IMR-90 (cell line): ENCODE measurements at regions not wholly inside any gene's neighbourhood (a gene's known extent, or its start where the extent isn't known, plus 50 kb on each side); places are given as distances from the start of the nearest gene placed in this dataset.

Source experiments
- ATAC-seq: fragments of 200-7000 bp; cut with Tn5 transposase; 2 replicates; pipeline ENCODE4 v1.9.1; 2020; ENCODE audit warnings: low read depth, mild to moderate bottlenecking, moderate library complexity
- BruUV-seq: library from RNA; stranded (reverse); fragments of 400-500 nt; replicated peaks from 2 replicates; lab custom pipeline; 2021; lab: Mats Ljungman, UMichigan
- CTCF ChIA-PET: fragments of 300-600 bp; formaldehyde crosslinking; extraction: SDS; loops from one replicate; lab custom pipeline; 2021; ENCODE audit warnings: antibody characterized with exemption; lab: Yijun Ruan, JAX
- POLR2A ChIA-PET: fragments of 300-600 bp; sonication (Branson Sonifier 250); formaldehyde crosslinking; loops from one replicate; lab custom pipeline; 2022; ENCODE audit warnings: antibody characterized with exemption; ENCODE audit not compliant: unreplicated experiment; lab: Charles Lee
- DNase-seq: peaks from one replicate; pipeline ENCODE4 v3.0.0; 2013
- H2AFZ ChIP-seq: replicated peaks from 2 replicates; pipeline ENCODE3; 2013; ENCODE audit warnings: low read length, mild to moderate bottlenecking; ENCODE audit not compliant: poor library complexity
- H2AK5ac ChIP-seq: 2 replicates; pipeline ENCODE4 v1.6.1; 2013; ENCODE audit warnings: low read depth, low read length, inconsistent platforms
- H2AK9ac ChIP-seq: replicated peaks from 2 replicates; pipeline ENCODE3; 2013; ENCODE audit warnings: mild to moderate bottlenecking, low read depth, low read length, moderate library complexity; ENCODE audit not compliant: poor library complexity
- H2BK120ac ChIP-seq: 2 replicates; pipeline ENCODE4 v1.6.1; 2013; ENCODE audit warnings: low read depth, low read length, inconsistent platforms
- H2BK15ac ChIP-seq: 3 replicates; pipeline ENCODE4 v1.6.1; 2013; ENCODE audit warnings: low read depth, low read length, inconsistent platforms
- H2BK20ac ChIP-seq: 2 replicates; pipeline ENCODE4 v1.6.1; 2013; ENCODE audit warnings: low read depth, mild to moderate bottlenecking, inconsistent platforms, low read length, moderate library complexity
- H2BK5ac ChIP-seq: 2 replicates; pipeline ENCODE4 v1.6.1; 2013; ENCODE audit warnings: mild to moderate bottlenecking, low read depth, low read length, inconsistent platforms; ENCODE audit not compliant: poor library complexity, severe bottlenecking
- H3K14ac ChIP-seq: replicated peaks from 2 replicates; pipeline ENCODE4 v1.6.1; 2013; ENCODE audit warnings: low read depth, low read length, inconsistent platforms
- H3K18ac ChIP-seq: 2 replicates; pipeline ENCODE4 v1.6.1; 2013; ENCODE audit warnings: low read depth, low read length, control low read depth
- H3K23ac ChIP-seq: 2 replicates; pipeline ENCODE4 v1.6.1; 2013; ENCODE audit warnings: low read depth, low read length, inconsistent platforms
- H3K27ac ChIP-seq: 2 replicates; pipeline ENCODE4 v1.5.1; 2013; ENCODE audit warnings: mild to moderate bottlenecking, control low read depth, low read length; ENCODE audit not compliant: insufficient read depth
- H3K27me3 ChIP-seq: 2 replicates; pipeline ENCODE4 v1.6.1; 2013; ENCODE audit warnings: low read length; ENCODE audit not compliant: control insufficient read depth, insufficient read depth
- H3K36me3 ChIP-seq: 2 replicates; pipeline ENCODE4 v1.6.1; 2013; ENCODE audit warnings: low read length, mixed read lengths; ENCODE audit not compliant: control insufficient read depth, insufficient read depth
- H3K4ac ChIP-seq: 2 replicates; pipeline ENCODE4 v1.6.1; 2013; ENCODE audit warnings: low read depth, low read length, inconsistent platforms
- H3K4me1 ChIP-seq: 2 replicates; pipeline ENCODE4 v1.6.1; 2013; ENCODE audit warnings: low read length, mixed read lengths; ENCODE audit not compliant: control insufficient read depth, insufficient read depth
- H3K4me2 ChIP-seq: 2 replicates; pipeline ENCODE4 v1.6.1; 2013; ENCODE audit warnings: low read depth, mild to moderate bottlenecking, control low read depth, low read length, moderate library complexity
- H3K4me3 ChIP-seq: 2 replicates; pipeline ENCODE4 v1.5.1; 2013; ENCODE audit warnings: low read depth, mild to moderate bottlenecking, control low read depth, low read length, moderate library complexity; ENCODE audit not compliant: insufficient read depth
- H3K56ac ChIP-seq: 2 replicates; pipeline ENCODE4 v1.6.1; 2013; ENCODE audit warnings: low read length, inconsistent platforms; ENCODE audit not compliant: insufficient read depth; ENCODE audit errors: extremely low read depth
- H3K79me1 ChIP-seq, 2 experiments: 2 replicates each; pipeline ENCODE4 v1.6.1; 2013; ENCODE audit warnings: low read length in 2 of 2, inconsistent platforms in 1 of 2, low read depth in 1 of 2
- H3K9ac ChIP-seq: 2 replicates; pipeline ENCODE4 v1.6.1; 2013; ENCODE audit warnings: low read depth, low read length, control low read depth
- H3K9me1 ChIP-seq: 2 replicates; pipeline ENCODE4 v1.6.1; 2013; ENCODE audit warnings: low read length, inconsistent platforms; ENCODE audit not compliant: insufficient read depth
- H3K9me3 ChIP-seq: 2 replicates; pipeline ENCODE4 v1.6.1; 2013; ENCODE audit warnings: low read length; ENCODE audit not compliant: control insufficient read depth, insufficient read depth
- H4K20me1 ChIP-seq: 2 replicates; pipeline ENCODE4 v1.6.1; 2013; ENCODE audit warnings: low read length, inconsistent platforms; ENCODE audit not compliant: insufficient read depth
- H4K5ac ChIP-seq: 2 replicates; pipeline ENCODE4 v1.6.1; 2013; ENCODE audit warnings: mild to moderate bottlenecking, low read depth, low read length, control low read depth
- H4K8ac ChIP-seq, 2 experiments: 2 replicates each; pipeline ENCODE4 v1.6.1; 2013; ENCODE audit warnings: low read depth in 2 of 2, low read length in 2 of 2, control low read depth in 1 of 2, inconsistent platforms in 1 of 2
- H4K91ac ChIP-seq: 2 replicates; pipeline ENCODE4 v1.6.1; 2013; ENCODE audit warnings: low read depth, low read length, inconsistent platforms; ENCODE audit not compliant: insufficient read depth
- BHLHE40 ChIP-seq: fragments of 150-350 bp; IDR thresholded peaks from 2 replicates; pipeline ENCODE4 v1.6.1; 2016; ENCODE audit warnings: mild to moderate bottlenecking, low read depth, low read length
- CEBPB ChIP-seq: IDR thresholded peaks from 2 replicates; pipeline ENCODE4 v1.6.1; 2012; ENCODE audit warnings: low read depth, low read length, improper control_type of control experiment
- CHD1 ChIP-seq: IDR thresholded peaks from 2 replicates; pipeline ENCODE4 v1.6.1; 2012; ENCODE audit warnings: low read depth, low read length, improper control_type of control experiment
- CTCF ChIP-seq: conservative IDR thresholded peaks from 2 replicates; pipeline ENCODE4 v1.5.1; 2012; ENCODE audit warnings: mild to moderate bottlenecking, low read depth, low read length, improper control_type of control experiment
- ELK1 ChIP-seq: fragments of 150-350 bp; IDR thresholded peaks from 2 replicates; pipeline ENCODE4 v1.6.1; 2016; ENCODE audit warnings: low read depth, mild to moderate bottlenecking, low read length, moderate library complexity, borderline replicate concordance
- FOS ChIP-seq: fragments of 150-350 bp; IDR thresholded peaks from 2 replicates; pipeline ENCODE4 v1.6.1; 2016; ENCODE audit warnings: low read depth, low read length
- MAFK ChIP-seq: IDR thresholded peaks from 2 replicates; pipeline ENCODE4 v1.6.1; 2012; ENCODE audit warnings: low read depth, low read length, improper control_type of control experiment
- MAZ ChIP-seq: IDR thresholded peaks from 2 replicates; pipeline ENCODE4 v1.6.1; 2012; ENCODE audit warnings: low read depth, mild to moderate bottlenecking, low read length, improper control_type of control experiment, moderate library complexity, borderline replicate concordance
- MXI1 ChIP-seq: IDR thresholded peaks from 2 replicates; pipeline ENCODE4 v1.6.1; 2012; ENCODE audit warnings: low read depth, mild to moderate bottlenecking, low read length, moderate library complexity, borderline replicate concordance
- NFE2L2 ChIP-seq: fragments of 150-350 bp; IDR thresholded peaks from 2 replicates; pipeline ENCODE4 v1.6.1; 2016; ENCODE audit warnings: low read depth, mild to moderate bottlenecking, low read length
- POLR2A ChIP-seq: IDR thresholded peaks from 2 replicates; pipeline ENCODE4 v1.6.1; 2012; ENCODE audit warnings: mild to moderate bottlenecking, low read depth, low read length
- RAD21 ChIP-seq: IDR thresholded peaks from 2 replicates; pipeline ENCODE4 v1.6.1; 2012; ENCODE audit warnings: low read length, improper control_type of control experiment
- RCOR1 ChIP-seq: IDR thresholded peaks from 2 replicates; pipeline ENCODE4 v1.6.1; 2012; ENCODE audit warnings: mild to moderate bottlenecking, low read length, improper control_type of control experiment; ENCODE audit not compliant: insufficient replicate concordance
- RFX5 ChIP-seq: IDR thresholded peaks from 2 replicates; pipeline ENCODE4 v1.8.0; 2012; ENCODE audit warnings: low read depth, mild to moderate bottlenecking, low read length, moderate library complexity
- SMC3 ChIP-seq: fragments of 150-350 bp; IDR thresholded peaks from 2 replicates; pipeline ENCODE4 v1.6.1; 2016; ENCODE audit warnings: low read depth, mild to moderate bottlenecking, antibody characterized with exemption, low read length, moderate library complexity
- USF2 ChIP-seq: fragments of 150-350 bp; IDR thresholded peaks from 2 replicates; pipeline ENCODE4 v1.6.1; 2017; ENCODE audit warnings: mild to moderate bottlenecking, antibody characterized with exemption, low read length, low read depth
- WGBS, 2 experiments: methylation state at CpG; one replicate each; pipeline versions ENCODE4 v1.1.5 to v1.1.7; 2013; ENCODE audit warnings: missing lambda C conversion rate in 2 of 2; ENCODE audit not compliant: insufficient read length in 1 of 2; ENCODE audit errors: extremely low coverage in 2 of 2; 5-methylcytosine and 5-hydroxymethylcytosine counted together
- dilution Hi-C: fragments of 300-500 bp; cut with HindIII; formaldehyde crosslinking; loops from one replicate; pipeline ENCODE4 v1.14.3; 2018; ENCODE audit warnings: low sequenced_read_pairs; ENCODE audit not compliant: unreplicated experiment
- in situ Hi-C: fragments of 300-500 bp; cut with MboI; formaldehyde crosslinking; loops from 3 replicates; pipeline ENCODE4 v1.14.3; 2019; ENCODE audit warnings: low sequenced_read_pairs, inconsistent platforms, mixed read lengths
- intact Hi-C: fragments of 100-400 bp; cut with micrococcal nuclease; formaldehyde crosslinking; loops from 2 replicates; pipeline ENCODE4 v1.10.0; 2022

GRCh38 chr2:52365946-52366345 lies 1334.0 kb upstream of the NRXN1 start:
- WGBS, 2 experiments: no CpG with 5 or more reads among the region's 2 CpGs
- TF ChIP-seq MAZ: no peak
- no peak for TF ChIP-seq SMC3
- TF ChIP-seq RCOR1: no peak
- TF ChIP-seq MAFK: no peak
- no peak for TF ChIP-seq RFX5
- TF ChIP-seq USF2: no peak
- TF ChIP-seq CTCF: no peak
- no peak for TF ChIP-seq FOS
- TF ChIP-seq MXI1: no peak
- no peak for TF ChIP-seq CEBPB
- no peak for TF ChIP-seq CHD1
- no peak for TF ChIP-seq ELK1
- no peak for TF ChIP-seq BHLHE40
- no peak for TF ChIP-seq POLR2A
- no peak for TF ChIP-seq NFE2L2
- TF ChIP-seq RAD21: no peak

More at GRCh38 chr2:52365946-52366345, 1334.0 kb upstream of the NRXN1 start:
- ChIA-PET POLR2A (no interaction called here), CTCF (no interaction called here)
- no peak overlapping the region for H2BK5ac ChIP-seq
- no peak overlapping the region for H3K23ac ChIP-seq
- H2AK5ac ChIP-seq: no peak overlapping the region
- ATAC-seq: no peak
- BruUV-seq: no TSS peak
- no peak overlapping the region for H2AK9ac ChIP-seq
- no peaks in the 10 kb centered on the region for H3K4me1 ChIP-seq
- no peak overlapping the region for H3K4me2 ChIP-seq
- no peaks in the 10 kb centered on the region for H4K20me1 ChIP-seq
- H3K4ac ChIP-seq: no peak overlapping the region
- H2AFZ ChIP-seq: no peak overlapping the region
- H3K79me1 ChIP-seq: no peaks in the 10 kb centered on the region
- DNase-seq: no peak
- dilution Hi-C loops (no loop called here), in situ Hi-C loops (no loop called here), intact Hi-C loops (no loop called here)
- no peak overlapping the region for H2BK20ac ChIP-seq
- no peak overlapping the region for H2BK15ac ChIP-seq
- H3K36me3 ChIP-seq: no peaks in the 10 kb centered on the region
- H3K27me3 ChIP-seq: no peaks in the 10 kb centered on the region
- no peak overlapping the region for H4K5ac ChIP-seq
- no peaks in the 10 kb centered on the region; the same call in 1 of the 2 replicates for H3K9me3 ChIP-seq
- no peak overlapping the region for H4K8ac ChIP-seq
- H2BK120ac ChIP-seq: no peak overlapping the region
- no peaks in the 10 kb centered on the region for H3K9me1 ChIP-seq
- no peak overlapping the region for H3K4me3 ChIP-seq
- no peak overlapping the region for H3K27ac ChIP-seq
- H3K14ac ChIP-seq: no peak overlapping the region
- no peak overlapping the region for H3K18ac ChIP-seq
- H3K9ac ChIP-seq: no peak overlapping the region
- H3K56ac ChIP-seq: no peak overlapping the region
- H4K91ac ChIP-seq: no peak overlapping the region
